Middle frontal gyrus (tissue), 1 donor: ENCODE measurements at regions not wholly inside any gene's neighbourhood (a gene's known extent, or its start where the extent isn't known, plus 50 kb on each side); places are given as distances from the start of the nearest gene placed in this dataset.

Source experiments
- DNase-seq: peaks from one replicate; pipeline ENCODE4 v3.0.0-alpha.2; 2015; ENCODE audit warnings: low spot score; ENCODE audit errors: extremely low spot score

GRCh38 chr5:1669276-1670155 is 130.1 kb downstream of the MRPL36 start:
- DNase-seq: no peak

- DNase-seq: no peak
Measured at GRCh38 chr5:1668141-1668721, 131.4 kb downstream of the MRPL36 start.

GRCh38 chr5:1667648-1668140 is 131.9 kb downstream of the MRPL36 start:
- DNase-seq: no peak

GRCh38 chr5:1666812-1667588 is 132.6 kb downstream of the MRPL36 start:
- no peak for DNase-seq

GRCh38 chr5:1666221-1666620 is 133.4 kb downstream of the MRPL36 start:
- DNase-seq: no peak

- no peak for DNase-seq
Measured at GRCh38 chr5:1665803-1666202, 133.8 kb downstream of the MRPL36 start.

- no peak for DNase-seq
Measured at GRCh38 chr5:1665231-1665630, 134.4 kb downstream of the MRPL36 start.

- DNase-seq: no peak
Measured at GRCh38 chr5:1663186-1663585, 136.5 kb downstream of the MRPL36 start.

GRCh38 chr5:1662559-1663085 is 137.0 kb downstream of the MRPL36 start:
- no peak for DNase-seq

- no peak for DNase-seq
Measured at GRCh38 chr5:1661831-1662558, 137.6 kb downstream of the MRPL36 start.

- DNase-seq: no peak
Measured at GRCh38 chr5:1661311-1661710, 137.6 kb upstream of the LPCAT1 start.

GRCh38 chr5:1660511-1660910 is 136.8 kb upstream of the LPCAT1 start:
- no peak for DNase-seq

GRCh38 chr5:1660001-1660400 is 136.2 kb upstream of the LPCAT1 start:
- no peak for DNase-seq

GRCh38 chr5:1659100-1659981 is 135.6 kb upstream of the LPCAT1 start:
- DNase-seq: no peak

- DNase-seq: no peak
Measured at GRCh38 chr5:1658665-1659064, 134.9 kb upstream of the LPCAT1 start.

- no peak for DNase-seq
Measured at GRCh38 chr5:1657161-1657741, 133.5 kb upstream of the LPCAT1 start.

- no peak for DNase-seq
Measured at GRCh38 chr5:1656271-1656975, 132.7 kb upstream of the LPCAT1 start.

GRCh38 chr5:1655496-1656270 is 131.9 kb upstream of the LPCAT1 start:
- DNase-seq: no peak
